Left renal pelvis (tissue), 4 donors: ENCODE measurements at regions not wholly inside any gene's neighbourhood (a gene's known extent, or its start where the extent isn't known, plus 50 kb on each side); places are given as distances from the start of the nearest gene placed in this dataset.
"Not testable (repeated sequence)": the region's sequence is repeated elsewhere in the genome, so short reads cannot be mapped to it uniquely, and the experiment has no call there.

Source experiments
- DNase-seq, 4 donors: peaks; one replicate each; pipeline ENCODE4 v3.0.0-alpha.2; 2013; ENCODE audit warnings: low read depth in 4 of 4, low spot score in 3 of 4

DNA sequence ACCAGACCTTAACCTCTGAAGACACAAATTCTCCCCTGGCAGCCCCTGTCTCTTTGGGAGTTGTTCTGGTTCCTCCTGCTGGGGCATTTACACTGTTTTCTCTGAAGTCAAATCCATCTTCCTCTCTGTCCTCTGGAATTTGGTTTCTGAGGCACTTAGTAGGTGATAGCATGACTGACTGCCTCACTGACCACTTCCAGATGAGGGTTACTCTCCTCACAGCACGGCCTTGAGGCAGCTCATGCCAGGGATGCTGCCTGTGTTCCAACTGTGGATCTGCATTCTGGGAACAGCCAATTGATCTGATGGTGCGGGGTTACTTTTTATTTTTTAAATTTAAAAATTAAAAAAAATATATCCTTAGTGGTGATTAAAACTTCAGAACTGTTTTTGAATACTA lies 140.9 kb upstream of the ROPN1 start:
- DNase-seq, result no peak

DNA sequence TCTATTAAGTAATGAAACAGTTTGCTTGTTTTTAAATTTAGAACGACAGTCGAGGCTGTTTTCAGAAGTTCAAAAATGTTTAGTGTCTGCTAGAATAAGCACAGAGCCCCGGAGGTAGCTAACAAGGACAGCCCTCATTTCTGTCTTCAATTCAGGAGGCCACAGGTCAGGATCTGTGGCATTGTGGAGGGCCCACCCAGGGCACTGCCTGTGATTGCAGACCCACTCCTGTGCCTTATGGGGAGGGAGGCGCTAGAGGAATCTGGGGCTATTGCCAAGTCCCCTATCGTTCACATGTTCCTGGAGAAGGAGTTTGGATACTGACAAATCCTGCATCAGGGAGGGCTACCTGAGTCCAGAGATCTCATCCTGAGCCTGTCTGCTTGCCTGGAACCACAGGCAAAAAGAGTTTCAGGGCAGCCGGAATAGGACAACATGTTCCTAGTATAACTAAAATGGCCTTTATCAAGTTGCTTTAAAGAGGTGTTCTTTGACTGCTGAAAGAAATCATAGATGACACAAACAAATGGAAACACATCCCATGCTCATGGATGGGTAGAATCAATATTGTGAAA lies 141.5 kb upstream of the ROPN1 start:
- DNase-seq, result no peak

DNA sequence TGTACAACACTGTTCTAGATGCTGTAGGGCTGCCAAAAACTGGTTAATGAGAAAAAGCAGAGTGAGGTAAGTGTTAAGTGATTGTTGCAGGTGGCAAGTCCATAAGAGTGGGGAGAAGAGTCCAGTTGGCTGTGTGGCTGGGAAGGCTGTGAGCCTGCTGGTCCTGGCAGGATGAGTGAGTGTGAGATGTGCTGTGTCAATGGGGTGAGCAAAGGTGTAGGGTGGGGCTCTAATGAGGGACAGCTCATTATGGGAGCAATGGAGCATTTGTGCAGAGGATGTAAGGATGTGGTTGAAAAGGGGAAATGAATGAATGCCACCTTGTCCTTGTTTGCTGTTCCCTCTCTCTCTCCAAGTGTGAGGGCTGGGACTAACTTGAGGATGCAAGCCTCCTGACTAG lies 145.3 kb upstream of the ROPN1 start:
- no peak for DNase-seq

DNA sequence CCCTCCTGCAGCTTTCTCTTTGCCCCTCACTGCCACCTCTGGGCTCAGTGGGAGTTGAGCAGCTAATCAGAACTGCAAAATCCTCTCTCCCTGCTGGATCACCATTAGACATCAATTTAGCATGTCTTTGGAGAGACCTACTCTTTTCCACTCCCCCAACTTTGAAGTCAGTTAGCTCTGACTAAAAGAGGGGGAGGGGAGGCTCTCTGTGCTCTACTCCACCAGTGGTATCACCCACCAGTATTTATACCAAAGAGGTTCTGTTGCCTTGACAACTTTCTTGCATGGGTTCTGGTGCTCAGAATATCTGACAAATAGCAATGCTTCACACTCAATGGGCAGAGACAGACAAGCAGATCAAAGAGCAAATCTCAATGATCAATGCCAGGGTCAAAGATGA lies 146.2 kb upstream of the ROPN1 start:
- no peak for DNase-seq

DNA sequence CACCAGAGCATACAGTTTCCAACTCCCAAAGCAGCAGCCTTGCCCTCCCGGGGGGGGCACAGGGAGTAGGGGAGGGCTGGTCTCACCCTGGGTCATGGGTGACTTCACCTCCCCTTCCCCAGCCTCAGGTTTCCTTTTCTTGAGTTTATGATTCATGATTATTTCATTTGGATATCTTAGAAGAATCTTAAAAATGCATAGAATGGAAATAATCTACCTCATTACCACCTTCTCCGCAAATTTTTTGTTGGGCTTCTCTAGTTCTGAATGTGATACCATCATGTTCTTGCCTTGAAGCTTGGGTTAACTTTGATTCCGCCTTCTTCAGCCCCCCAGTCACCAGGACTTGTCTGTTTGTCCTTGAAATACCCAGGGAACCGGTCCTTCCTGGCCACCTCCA lies 148.8 kb upstream of the ROPN1 start:
- DNase-seq, result no peak

DNA sequence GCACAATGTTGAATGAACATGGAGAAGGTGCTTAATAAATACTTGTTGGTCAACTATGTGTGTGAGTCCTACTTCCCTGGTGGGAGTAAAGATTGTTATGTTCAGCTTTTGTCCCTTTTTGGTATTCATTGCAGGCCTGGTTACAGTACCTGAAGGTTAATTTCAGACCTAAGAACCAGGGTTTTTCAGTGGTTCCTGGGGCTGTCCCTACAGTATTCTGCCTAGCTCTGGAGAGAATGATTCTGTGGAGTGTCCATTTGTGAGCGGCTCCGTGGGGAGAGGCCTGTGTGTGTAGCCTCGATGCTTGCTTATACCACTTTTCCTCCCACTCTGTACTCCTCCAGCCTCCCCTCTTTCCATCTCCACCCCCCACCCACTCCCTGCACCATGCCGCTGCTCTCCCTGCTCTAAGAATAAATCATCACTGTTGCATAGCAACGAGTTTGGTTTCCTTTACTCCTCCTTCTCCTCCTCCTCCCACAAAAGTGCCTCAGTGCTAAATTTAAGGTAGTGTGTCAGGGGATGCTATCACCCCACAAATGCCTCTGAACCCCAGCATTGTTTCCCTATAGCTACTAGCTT lies 150.6 kb upstream of the ROPN1 start:
- DNase-seq, result peak in 2 of 4 donors; percentile 21 to 27

DNA sequence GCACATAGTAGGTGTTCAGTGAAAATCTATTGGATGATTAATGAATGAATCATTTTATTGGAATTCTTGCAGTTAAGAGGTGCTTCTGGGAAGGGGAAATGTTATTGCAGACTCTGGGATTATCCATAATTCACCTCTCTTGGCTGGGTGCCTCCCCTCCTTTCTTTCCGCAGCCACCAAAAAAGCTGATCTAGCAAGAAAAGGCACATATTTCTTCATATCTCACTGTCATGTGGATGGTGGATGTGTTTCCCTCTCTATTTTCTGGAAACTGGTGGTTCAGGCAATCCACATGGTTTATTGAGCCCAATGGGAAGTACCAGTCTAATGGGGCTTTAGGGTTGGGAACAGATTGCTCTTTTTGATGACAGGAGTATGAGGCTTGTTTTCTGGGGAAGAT lies 151.1 kb upstream of the ROPN1 start:
- DNase-seq, result no peak

DNA sequence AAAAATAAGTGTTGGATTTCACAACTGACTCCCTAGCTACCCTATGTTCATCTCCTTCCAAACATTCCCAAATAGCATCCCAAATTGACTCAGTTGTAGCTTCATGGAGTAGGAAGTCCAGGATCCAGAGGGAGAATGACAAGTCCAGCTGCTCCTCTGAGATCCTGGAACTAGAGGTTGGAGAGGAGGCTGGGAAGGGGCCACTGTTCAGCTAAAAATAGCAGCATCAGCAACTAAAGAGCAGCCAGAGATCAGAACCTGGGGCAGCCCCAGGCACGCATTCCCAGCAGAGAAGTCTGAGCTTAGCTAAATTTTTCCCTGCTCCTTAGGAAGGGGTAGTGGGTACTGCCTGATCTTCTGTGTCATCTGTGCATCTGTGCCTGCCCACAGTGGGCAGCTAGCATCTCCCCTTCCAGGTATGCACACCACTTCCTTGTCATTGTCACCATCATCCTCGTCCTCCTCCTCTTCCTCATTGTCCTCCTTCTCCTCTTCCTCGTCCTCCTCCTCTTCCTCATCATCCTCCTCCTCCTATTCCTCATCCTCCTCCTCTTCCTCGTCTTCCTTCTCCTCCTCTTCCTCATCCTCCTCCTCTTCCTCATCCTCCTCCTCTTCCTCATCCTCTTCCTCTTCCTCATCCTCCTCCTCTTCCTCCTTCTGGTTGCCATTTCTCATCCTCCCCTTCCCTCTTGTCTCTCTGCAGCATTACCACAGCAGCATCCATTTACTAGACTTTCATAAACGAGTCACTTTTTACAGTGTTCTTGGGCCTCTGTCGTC lies 152.3 kb upstream of the ROPN1 start:
- no peak for DNase-seq

DNA sequence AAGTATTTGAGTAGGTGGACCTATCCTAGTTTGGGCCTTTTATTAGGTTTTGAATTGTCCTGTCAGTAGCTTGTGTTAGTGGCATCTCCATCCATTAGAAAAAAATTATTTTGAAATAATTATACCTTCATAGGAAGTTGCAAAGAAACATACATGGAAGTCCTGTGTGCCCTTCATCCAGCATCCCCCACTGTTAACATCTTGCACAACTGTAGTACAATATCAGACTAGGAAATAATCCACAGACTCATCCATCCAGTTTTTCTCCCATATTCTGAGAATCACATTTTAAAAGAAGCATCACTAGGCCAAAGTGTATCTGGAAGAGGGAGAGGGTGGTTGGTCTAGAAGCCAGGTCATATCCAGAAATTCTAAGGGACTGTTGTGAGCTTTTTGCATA lies 155.5 kb upstream of the ROPN1 start:
- no peak for DNase-seq

DNA sequence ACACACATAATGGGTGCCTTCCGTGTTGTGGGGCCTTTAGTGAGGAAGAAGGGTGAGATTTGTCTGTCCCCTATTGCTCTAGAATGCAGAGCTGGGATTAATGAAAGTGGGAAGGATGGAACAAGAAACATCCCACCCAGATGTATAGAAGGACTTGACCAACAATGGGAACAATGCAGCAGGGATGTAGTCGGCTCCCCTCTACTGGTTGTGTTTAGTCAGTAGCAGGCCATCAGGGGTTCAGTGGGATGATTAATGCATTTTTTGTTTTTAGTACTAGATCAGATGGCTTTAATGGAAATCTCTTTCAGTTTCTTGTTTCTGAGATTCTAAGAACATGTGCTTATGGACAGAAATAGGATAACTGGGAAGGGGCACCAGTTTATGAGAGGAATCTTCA lies 156.0 kb upstream of the ROPN1 start:
- DNase-seq, result no peak

DNA sequence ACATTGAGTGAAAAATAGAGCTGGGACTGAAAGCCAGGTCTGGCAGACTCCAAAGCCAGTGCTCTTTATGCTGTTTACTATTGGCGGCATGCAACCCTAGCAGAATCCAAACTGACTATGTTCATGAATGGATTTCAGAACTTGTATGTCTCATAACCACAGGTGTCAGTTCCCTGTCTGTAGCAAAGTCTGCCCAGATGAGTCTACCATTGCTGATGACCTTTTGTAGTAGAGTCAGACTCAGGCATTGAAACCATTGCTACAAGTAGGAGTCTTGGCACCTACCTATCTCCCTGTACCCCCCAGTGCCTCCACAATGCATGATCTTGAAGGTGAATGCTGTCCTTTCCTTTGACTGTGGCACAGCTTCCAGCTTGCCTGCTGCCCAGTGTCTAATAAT lies 157.2 kb upstream of the ROPN1 start:
- DNase-seq, result no peak

DNA sequence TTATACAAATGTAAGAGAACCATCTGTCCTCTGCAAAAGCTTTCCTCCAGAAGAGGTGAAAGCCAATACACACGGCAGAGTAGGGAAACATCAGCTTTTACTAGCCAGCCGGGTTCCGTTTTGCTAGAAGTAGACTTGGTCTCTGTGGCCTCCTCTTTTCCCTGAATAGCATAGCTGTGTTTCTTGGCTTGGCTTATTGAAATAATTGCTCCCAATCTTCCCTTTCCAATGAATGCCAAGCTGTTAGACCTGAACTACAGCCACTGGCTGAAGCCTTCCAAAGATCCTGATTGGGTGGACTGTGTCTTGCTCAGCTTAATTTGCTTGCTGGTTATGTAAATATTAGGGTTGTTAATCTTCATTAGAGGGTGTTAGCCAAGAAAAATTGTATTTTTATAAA lies 157.8 kb upstream of the ROPN1 start:
- DNase-seq, result no peak

DNA sequence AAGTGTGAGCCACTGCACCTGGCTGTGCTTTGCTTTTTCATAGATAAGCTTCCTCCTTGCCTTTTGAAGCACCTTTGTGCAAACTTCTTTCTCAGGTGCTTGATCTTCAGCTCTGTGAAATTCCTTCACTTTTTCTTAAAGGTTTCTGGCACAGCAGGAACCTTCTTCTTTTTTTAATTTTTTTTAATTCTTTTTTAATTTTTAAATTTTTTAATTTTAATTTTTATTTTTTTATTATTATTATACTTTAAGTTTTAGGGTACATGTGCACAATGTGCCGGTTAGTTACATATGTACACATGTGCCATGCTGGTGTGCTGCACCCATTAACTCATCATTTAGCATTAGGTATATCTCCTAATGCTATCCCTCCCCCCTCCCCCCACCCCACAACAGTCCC lies 161.0 kb upstream of the ROPN1 start:
- DNase-seq, result not testable (repeated sequence)

DNA sequence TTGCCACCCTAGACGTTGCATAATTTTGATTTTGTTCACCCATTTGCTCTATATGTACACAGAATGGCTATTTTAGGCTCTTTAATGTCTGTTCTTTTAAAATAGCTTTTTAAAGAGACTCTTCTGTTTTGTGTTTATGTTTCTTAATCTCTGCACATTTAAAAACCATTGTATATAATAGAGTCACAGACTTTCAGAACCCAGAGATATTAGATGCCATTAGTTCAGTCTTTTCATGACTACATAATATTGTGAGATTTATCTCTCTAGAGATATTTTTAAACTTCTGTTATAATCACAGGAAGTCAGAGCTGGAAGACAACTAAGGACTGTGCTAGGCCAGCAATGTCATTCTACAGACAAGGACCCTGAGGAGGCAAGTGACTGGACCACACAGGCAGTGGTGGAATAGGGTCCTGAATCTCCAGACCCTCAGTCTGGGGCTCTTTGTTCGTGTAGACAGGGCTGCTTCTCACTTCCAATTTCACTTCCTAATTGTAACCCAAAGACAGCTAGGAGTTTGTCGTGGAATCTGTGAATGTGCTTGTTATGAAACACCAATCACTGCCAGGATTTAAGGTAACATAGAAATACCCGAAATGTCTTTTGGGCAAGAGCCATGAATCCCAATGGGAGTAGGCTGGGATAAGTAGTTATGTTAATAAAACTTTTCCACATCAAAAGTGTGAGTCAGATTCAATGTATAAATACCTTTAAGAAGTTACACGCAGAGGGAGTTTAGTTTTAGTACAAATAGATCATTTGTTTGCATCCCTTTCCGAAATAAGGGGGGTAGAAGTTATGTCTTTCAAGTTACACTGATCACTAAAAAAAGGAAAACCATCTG lies 165.2 kb upstream of the ROPN1 start:
- no peak for DNase-seq

DNA sequence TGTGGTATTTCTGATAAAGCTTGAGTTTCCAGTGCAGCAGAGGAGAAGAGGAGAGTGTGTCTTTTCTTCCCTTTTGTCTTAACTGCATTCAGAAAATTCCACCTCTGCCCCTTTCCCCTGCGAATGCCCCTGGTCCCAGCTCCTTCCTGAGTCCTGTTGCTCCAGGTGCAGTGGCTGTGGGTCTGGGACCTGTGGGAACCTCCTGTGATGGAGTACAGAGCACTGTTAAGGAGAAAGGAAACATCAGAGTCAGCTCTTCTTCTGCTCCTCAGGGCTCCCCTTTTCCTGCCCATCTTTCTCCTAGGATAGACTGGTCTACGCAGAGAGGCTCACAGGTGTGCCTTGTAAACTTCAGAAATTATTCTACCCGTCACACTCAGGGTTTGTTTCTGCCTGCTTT lies 165.8 kb upstream of the ROPN1 start:
- DNase-seq, result no peak

DNA sequence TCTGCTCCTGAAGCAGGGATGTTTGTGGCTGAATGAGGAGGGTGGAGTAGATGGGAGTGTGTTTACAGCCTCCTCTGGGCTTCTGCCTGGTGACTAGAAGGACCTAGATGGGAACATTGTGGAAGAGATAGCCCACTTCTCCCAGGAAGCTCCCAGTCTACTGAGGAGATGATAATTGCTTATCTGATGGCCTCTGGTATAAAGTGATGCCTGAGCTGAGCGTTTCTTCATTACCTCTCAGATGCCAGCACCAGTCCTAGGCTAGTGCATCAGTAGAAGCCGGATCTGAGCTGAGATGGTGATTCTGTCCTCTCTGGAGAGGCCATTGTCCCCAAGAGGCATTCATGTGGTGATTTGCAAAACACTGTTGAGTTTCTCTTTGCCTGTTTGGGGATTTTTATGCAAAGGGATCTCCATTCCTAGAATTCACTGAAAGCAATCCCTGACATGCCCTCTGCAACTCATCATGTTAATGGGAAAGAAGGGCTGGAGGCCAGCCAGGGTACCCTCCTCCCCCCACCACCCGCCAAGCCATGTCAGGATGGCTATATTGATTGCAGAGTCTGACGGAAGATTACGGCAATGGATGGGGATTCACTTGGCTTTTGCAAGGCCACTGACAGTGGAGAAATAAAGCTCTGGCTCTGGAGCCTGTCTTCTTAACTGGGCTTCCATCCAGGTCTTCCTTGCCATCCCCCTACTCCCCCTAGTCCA lies 166.4 kb upstream of the ROPN1 start:
- DNase-seq, result no peak

DNA sequence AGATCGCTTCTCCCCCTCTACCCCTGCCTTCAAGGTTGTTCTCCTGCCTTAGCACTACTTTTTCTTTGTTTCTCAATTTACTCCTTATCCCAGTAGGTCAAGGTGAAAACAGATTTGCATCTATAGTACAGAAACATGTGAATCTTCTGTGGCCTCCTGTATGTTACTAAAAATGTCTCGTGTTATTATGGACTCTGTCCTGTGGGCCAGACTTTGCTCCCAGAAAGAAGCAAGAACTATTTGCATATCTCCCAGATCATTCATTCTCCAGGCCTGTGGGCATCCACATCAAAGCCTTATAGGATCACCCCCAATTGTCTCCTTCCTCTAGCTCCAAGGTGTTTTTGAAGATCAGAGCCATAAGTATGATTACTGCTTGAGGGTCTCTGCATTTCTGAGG lies 169.5 kb upstream of the ROPN1 start:
- no peak for DNase-seq

DNA sequence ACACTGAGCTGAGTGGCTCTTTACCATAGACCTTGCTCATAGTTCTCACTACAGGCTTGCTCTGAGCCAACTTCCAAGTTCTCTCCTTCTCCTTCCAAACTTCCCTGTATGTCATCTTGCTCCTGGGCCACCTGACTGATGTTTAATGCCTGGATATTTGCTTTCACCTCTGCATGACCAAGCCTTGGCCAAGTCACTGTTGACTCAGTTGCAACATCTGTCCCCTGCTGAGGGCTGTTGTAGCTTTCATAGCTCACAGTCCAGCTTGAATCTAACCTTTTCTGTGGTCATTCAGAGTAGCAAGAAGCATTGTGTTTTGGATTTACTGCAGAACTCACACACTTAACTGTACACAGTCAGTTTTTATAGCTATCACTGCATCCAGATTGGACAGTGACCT lies 171.8 kb upstream of the ROPN1 start:
- no peak for DNase-seq

DNA sequence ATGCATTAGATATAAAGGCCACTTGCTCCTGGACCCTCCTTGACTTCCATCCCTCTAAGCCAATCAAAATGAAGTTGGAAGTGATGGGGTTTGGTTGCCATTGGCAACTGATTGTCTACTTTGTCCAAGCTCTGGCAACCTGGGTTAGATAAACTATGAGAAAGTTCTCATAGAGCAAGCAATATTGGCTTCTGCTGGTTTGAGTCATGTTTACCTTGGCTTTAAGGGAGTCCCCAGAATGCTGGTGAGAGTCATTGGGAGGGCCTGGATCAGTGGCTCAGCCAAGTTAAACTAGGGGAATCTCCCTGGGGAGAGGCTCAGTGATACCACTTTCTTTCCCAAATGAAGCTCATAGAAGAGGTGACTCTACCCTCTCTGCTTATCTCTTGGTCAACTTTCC lies 176.3 kb upstream of the ROPN1 start:
- DNase-seq, result no peak

DNA sequence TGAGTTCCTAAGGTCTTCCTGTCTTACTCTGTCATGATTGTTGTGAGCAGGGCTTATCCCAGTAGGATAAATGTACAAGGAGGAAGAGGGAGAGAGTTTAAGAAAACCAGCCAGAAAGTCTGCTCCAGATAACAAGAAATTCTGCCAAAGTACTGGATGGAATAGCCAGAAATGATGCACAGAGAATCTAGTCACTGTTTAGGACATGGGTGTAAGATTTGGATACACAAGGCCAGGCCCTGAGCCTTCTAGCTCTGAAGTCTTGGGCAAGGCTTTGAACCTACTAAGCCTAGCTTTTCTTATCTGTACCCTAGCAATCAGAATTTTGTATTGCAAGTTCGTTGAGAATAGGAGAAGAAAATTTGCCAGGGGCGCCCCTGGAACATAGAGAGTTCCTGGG lies 180.4 kb upstream of the ROPN1 start:
- DNase-seq, result no peak

DNA sequence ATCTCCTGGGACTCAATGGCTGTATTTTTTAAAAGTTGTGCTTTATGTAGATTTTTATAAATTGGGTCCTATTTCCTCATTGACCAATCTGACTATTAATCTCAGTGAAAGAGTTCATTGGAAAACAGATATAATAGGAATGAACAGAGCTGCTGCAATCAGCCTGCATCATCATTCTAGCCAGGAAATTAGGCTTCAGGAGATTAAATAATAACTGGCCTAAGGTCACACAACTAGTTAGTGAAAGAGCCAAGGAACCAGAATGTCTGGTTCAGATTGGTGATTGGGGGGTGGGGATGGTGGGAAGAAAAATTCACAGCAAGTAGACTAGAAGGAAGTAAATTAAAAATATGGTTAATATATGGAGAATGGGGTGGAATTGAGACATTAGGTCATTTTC lies 180.9 kb upstream of the ROPN1 start:
- DNase-seq, result peak in 2 of 4 donors; percentile 6 to 24
